K562 (cell line): ENCODE measurements at regions not wholly inside any gene's neighbourhood (a gene's known extent, or its start where the extent isn't known, plus 50 kb on each side); places are given as distances from the start of the nearest gene placed in this dataset.

ENCODE experiments used
- BMI1 ChIP-seq: fragments of 150-350 bp; IDR thresholded peaks from 2 replicates; pipeline ENCODE4 v1.6.1; 2014; ENCODE audit warnings: low read length
- CHD2 ChIP-seq: IDR thresholded peaks from 2 replicates; pipeline ENCODE4 v1.6.1; 2011; ENCODE audit warnings: low read depth, low read length
- PHF8 ChIP-seq: fragments of 200-600 bp; sonication (generic); IDR thresholded peaks from 2 replicates; pipeline ENCODE4 v1.6.1; 2012; ENCODE audit warnings: mixed run types, mild to moderate bottlenecking, inconsistent platforms, low read length, moderate library complexity, borderline replicate concordance
- ZNF134 ChIP-seq: fragments of 250-450 bp; sonication (Bioruptor Pico); conservative IDR thresholded peaks from 2 replicates; pipeline ENCODE4 v1.4.0; 2020
- TF ChIP-seq, protein P1 (sequence below), 3 experiments: IDR thresholded peaks in 2 of 3; conservative IDR thresholded peaks in 1 of 3; 2 replicates each; pipeline ENCODE4 v1.5.1; 2011 to 2012; ENCODE audit warnings: low read length in 3 of 3, mild to moderate bottlenecking in 3 of 3, control low read depth in 2 of 3, improper control_type of control experiment in 1 of 3, inconsistent platforms in 1 of 3, low read depth in 1 of 3, mixed read lengths in 1 of 3, moderate library complexity in 1 of 3; ENCODE audit not compliant: insufficient read depth in 2 of 3

- TF ChIP-seq CHD2 (no peak), PHF8 (no peak), BMI1 (no peak), ZNF134 (CRISPR knock-in tag) (no peak)
- TF ChIP-seq, protein P1, sequence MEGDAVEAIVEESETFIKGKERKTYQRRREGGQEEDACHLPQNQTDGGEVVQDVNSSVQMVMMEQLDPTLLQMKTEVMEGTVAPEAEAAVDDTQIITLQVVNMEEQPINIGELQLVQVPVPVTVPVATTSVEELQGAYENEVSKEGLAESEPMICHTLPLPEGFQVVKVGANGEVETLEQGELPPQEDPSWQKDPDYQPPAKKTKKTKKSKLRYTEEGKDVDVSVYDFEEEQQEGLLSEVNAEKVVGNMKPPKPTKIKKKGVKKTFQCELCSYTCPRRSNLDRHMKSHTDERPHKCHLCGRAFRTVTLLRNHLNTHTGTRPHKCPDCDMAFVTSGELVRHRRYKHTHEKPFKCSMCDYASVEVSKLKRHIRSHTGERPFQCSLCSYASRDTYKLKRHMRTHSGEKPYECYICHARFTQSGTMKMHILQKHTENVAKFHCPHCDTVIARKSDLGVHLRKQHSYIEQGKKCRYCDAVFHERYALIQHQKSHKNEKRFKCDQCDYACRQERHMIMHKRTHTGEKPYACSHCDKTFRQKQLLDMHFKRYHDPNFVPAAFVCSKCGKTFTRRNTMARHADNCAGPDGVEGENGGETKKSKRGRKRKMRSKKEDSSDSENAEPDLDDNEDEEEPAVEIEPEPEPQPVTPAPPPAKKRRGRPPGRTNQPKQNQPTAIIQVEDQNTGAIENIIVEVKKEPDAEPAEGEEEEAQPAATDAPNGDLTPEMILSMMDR (IDR thresholded peaks at IDR 0.05 in 2 of 3, conservative IDR thresholded peaks at IDR 0.05 in 1 of 3; ENCODE audit: insufficient read depth in 2 of 3, low read depth in 1 of 3, low read length in 3 of 3) = no peak
Observed at GRCh38 chr5:60402161-60402785, 297.7 kb downstream of the DEPDC1B start.
